Stimulated activated CD4-positive, alpha-beta T cell treated with anti-CD3 and anti-CD28 coated beads, TNF-alpha, amount 100 ng/mL, for 4 hours (primary cell): ENCODE measurements at regions not wholly inside any gene's neighbourhood (a gene's known extent, or its start where the extent isn't known, plus 50 kb on each side); places are given as distances from the start of the nearest gene placed in this dataset.
"Not testable (repeated sequence)": the region's sequence is repeated elsewhere in the genome, so short reads cannot be mapped to it uniquely, and the experiment has no call there.

Experiments
- DNase-seq, 3 experiments: peaks; one replicate each; pipeline ENCODE4 v3.0.0-alpha.2; 2020; ENCODE audit warnings: low read depth in 3 of 3

- no peak for DNase-seq
Measured at GRCh38 chr11:87970762-87971161, 204.5 kb downstream of the RAB38 start.

- DNase-seq = no peak
Measured at GRCh38 chr11:87967459-87967858, 207.8 kb downstream of the RAB38 start.

GRCh38 chr11:87966694-87967093, 208.5 kb downstream of the RAB38 start:
- DNase-seq = no peak

- DNase-seq = no peak
Measured at GRCh38 chr11:87966216-87966615, 209.0 kb downstream of the RAB38 start.

GRCh38 chr11:87961606-87962005, 213.6 kb downstream of the RAB38 start:
- no peak for DNase-seq

- no peak for DNase-seq
Measured at GRCh38 chr11:87957961-87958360, 217.3 kb downstream of the RAB38 start.

- DNase-seq = no peak
Measured at GRCh38 chr11:87954476-87954875, 220.8 kb downstream of the RAB38 start.

- DNase-seq = no peak
Measured at GRCh38 chr11:87942786-87943185, 232.5 kb downstream of the RAB38 start.

GRCh38 chr11:87934182-87934581, 241.1 kb downstream of the RAB38 start:
- no peak for DNase-seq

- no peak for DNase-seq
Measured at GRCh38 chr11:87926250-87926970, 248.8 kb downstream of the RAB38 start.

- DNase-seq = no peak
Measured at GRCh38 chr11:87924125-87924524, 251.1 kb downstream of the RAB38 start.

- no peak for DNase-seq
Measured at GRCh38 chr11:87917111-87917510, 258.1 kb downstream of the RAB38 start.

GRCh38 chr11:87909178-87909577, 266.1 kb downstream of the RAB38 start:
- no peak for DNase-seq

- DNase-seq = no peak
Measured at GRCh38 chr11:87908086-87908485, 267.2 kb downstream of the RAB38 start.

GRCh38 chr11:87903345-87903744, 271.9 kb downstream of the RAB38 start:
- no peak for DNase-seq

GRCh38 chr11:87901341-87901740, 273.9 kb downstream of the RAB38 start:
- no peak for DNase-seq

- DNase-seq = no peak
Measured at GRCh38 chr11:87897921-87898320, 277.3 kb downstream of the RAB38 start.

- no peak for DNase-seq
Measured at GRCh38 chr11:87897071-87897470, 278.2 kb downstream of the RAB38 start.

GRCh38 chr11:87894961-87895360, 280.3 kb downstream of the RAB38 start:
- DNase-seq = no peak

GRCh38 chr11:87892291-87892690, 283.0 kb downstream of the RAB38 start:
- no peak for DNase-seq

GRCh38 chr11:87889126-87889525, 286.1 kb downstream of the RAB38 start:
- no peak for DNase-seq

- DNase-seq = not testable (repeated sequence)
Measured at GRCh38 chr11:87885084-87885483, 290.2 kb downstream of the RAB38 start.

GRCh38 chr11:87879118-87879517, 296.1 kb downstream of the RAB38 start:
- no peak for DNase-seq

GRCh38 chr11:87878373-87878825, 296.8 kb downstream of the RAB38 start:
- DNase-seq = no peak
